ENCODE measurements at regions not wholly inside any gene's neighbourhood (a gene's known extent, or its start where the extent isn't known, plus 50 kb on each side); places are given as distances from the start of the nearest gene placed in this dataset.

DNA sequence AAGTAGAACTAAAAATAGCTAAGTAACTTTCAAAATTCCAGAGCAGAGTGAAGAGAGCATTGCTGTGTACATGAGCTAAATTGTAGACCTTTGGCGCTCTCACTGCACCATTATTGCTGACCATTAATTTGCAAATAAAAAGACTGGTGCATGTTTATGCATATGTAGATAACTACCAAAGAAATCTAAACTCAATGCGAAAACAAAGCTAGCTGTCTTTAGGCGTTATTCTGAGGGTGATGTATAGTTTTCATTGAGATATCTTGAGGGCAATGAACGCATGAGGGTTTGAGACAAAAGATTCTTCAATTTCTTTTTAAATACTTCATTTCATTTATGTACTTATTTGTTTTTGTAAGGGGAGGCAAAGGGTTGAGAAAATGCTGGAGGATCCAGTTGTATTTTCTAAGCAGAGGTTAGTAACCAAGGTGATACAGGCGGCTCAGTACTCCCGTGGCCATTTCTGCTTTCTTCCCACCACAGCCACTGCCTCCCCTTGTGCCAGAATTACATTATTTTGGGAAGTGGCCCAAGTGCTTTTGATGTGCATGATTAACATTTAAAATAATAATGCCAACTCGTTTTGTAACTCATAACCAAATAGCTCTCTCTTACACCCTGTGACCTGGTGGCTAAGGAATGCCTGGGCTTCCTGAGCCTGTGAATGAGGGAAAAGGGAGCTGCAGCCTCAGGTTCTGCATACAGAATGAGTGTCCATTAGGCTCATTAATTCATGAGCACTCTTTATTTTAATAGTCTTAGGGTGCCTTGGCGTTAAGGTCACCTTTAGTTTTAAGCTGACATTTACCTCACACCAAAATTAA lies 797.8 kb upstream of the GYPC start:
- DNase-seq (ENCODE audit: low read depth in 3 of 3): no peak

DNA sequence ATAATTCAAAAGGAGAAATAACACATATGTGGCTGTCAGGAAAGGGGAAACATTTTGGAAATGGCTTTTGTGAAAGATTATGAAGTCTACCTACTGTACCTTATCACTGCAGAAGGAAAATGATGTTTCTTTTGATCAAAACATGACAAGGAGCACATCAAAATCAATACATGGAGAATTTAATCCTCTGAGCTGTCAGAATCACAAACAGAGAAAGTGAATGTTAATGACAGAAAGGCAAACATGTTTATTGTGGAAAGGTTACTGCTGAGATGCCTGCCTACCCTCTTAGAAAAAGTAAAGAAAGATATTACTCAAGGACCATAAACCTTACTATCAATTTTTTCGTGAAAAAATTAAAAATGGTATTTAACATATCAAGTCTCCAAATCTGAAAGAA lies 794.5 kb upstream of the GYPC start:
- no peak for DNase-seq (ENCODE audit: low read depth in 3 of 3)

DNA sequence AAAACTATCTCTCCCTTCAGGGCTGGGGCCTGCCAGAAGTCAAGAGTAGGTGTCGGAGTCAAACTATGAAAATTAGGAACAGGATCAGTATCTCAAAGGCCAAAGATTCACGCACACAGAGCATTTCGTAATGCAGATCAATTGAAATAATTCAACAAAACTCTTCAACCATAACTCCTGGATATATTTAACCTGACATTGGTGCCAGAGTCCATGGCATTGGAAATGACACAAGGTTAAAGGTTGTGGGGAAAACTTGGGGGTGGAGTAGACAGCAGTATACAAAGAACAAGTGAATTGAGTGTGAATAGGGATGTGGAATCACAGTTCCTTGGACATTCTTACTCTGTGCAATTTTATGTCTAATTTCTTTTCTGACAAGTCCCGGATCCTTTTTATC lies 788.0 kb upstream of the GYPC start:
- no peak for DNase-seq (ENCODE audit: low read depth in 3 of 3)

DNA sequence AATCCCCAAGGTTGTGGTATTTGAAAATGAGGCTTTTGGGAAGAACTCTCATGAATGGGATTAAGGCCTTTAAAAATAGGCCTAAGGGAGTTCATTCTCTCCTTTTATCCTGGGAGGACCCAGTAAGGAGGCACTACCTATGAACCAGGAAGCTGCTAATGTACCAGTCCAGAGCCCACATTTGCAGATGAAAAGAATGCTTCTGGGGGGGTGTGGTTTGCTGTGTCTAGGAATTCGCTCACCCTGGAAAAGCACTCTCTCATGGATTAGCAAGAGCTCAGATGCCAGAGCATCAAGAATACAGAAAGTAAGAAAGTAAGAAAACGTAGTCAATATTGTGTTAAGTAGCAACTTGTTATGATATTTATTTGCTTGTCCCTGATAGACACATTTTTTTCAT lies 785.7 kb upstream of the GYPC start:
- DNase-seq (ENCODE audit: low read depth in 3 of 3): no peak

DNA sequence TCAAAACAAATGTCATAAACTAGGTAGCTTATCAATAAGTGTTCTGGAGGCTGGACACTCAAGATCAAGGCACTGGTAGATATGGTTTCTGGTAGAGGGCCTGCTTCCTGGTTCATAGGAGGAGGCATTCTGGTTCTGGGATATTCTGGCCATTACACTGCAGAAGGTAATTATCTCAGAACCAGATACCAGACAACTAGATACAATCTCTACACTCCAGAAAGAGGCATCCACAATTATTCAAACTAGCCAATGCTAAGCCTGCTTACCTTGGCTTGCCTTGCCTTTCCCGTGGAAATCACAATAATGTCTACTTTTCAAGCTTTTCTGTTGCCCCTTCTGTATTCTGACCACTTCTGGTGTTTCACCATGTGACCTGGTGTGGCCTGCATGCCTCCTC lies 785.2 kb upstream of the GYPC start:
- DNase-seq (ENCODE audit: low read depth in 3 of 3): no peak

DNA sequence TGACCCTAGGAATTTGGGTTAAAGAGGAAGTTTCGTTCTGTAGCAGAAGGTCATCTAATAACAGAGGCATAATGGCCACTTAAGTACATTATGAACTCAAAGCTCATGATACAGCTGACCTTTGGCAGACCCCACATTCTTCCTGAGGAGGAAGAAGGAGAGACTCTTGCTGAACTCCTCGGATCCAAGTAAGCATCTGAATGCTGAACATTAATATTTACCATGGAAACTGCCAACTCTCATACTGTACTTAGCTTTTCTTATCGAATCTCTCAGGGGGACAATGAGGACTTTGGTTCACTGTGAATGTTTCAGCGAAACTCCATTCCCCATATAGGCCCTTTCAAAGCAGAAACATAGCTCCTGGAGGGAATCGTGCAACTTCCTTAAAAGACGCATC lies 781.4 kb upstream of the GYPC start:
- DNase-seq (ENCODE audit: low read depth in 3 of 3): no peak

DNA sequence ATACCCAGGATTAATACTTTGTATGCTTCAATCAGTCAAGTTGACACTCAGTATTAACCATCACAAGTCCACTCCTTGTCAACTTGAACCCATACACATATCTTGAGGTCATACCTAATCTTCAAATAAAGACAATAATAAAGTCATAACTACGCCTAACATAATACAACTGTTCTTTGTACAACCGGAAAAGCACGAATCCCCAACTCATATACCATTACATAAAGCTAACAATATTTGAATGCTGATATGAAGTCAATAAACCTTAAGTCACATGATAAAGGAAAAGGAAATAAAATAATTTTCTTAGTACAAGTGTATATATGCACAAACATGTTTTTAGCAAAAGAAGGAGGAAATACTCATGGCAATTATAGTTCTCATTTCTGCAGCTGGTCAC lies 770.6 kb upstream of the GYPC start:
- DNase-seq (ENCODE audit: low read depth in 3 of 3): no peak

DNA sequence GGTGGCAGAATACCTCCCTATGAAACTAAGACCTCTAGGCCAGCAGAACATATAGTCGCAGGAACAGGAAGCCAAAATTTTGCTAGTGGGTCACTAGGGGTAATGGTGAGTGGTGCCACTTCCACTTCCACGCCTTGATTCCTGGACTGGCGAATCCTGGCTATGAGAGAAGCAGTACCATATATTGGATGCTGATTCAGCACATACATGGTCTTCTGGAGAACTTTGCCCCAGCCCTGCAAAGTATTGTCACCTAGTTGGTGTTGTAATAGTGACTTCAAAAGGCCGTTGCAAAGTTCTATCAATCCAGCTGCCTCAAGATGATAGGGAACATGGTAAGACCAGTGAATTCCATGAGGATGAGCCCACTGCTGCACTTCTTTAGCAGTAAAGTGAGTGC lies 769.8 kb upstream of the GYPC start:
- DNase-seq (ENCODE audit: low read depth in 3 of 3): no peak

DNA sequence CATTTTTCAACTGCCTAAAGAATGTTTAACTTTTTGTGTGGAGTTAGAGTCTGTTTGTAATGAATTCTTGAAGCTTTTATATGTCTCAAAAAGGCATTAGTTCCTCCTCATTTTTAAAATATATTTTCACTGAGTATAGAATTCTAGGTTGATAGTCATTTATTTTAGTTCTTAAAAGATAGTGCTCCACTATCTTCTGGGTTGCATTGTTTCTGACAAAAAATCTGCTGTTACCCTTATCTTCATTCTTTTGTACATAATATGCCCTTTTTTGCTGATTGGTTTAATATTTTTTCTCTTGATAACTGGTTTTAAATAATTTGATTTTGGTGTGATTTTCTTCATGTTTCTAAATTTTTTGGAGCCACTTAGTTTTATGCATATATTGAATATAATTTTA lies 754.7 kb upstream of the GYPC start:
- DNase-seq (ENCODE audit: low read depth in 3 of 3): no peak

DNA sequence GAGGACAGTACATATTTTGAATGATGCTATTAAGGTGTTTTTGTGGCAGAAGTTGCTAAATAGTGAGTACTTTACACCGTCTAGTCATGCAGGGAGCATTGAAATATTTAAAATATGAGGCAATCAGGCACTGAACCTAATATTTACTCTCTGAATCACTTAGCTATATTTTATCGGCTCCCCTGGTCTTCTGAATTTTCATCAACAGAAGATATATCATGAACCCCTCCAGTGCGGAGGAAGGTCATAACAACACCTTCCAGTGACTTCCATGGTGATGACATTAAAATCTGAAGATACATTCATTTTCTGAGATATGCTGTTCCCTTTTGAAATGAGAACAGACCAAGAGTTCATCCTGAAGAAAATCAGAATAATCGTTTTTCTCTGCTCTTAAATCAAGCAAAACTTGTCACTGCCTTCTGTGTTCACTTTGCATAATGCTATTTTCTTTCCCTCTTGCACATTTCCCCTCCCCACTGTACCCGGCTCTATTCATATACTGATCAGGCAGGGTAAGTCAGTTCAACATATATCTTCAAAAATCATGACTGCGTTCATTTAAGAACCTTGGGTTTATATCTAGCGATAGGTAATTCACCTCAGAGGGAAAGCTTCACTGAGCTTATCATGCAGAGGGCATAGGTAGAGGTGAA lies 729.9 kb upstream of the GYPC start:
- DNase-seq (ENCODE audit: low read depth in 3 of 3): no peak

DNA sequence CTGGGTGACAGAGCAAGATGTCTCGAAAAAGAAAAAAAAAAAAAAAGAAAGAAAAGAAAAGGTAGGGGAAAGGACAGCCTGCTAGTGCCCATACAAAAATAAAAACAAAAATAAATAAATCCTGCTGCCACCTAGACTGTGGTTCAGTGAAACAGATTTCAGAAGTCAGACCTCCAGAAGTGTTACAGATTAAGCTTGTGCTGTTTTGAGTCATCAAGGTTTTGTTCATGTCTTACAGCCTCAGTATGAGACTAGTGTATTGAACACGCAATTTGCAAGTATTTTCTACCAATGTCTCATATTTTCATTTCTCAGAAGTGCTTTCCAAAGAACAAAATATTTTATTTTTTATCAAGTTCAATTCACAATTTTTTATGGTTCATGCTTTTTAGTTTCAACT lies 720.4 kb upstream of the GYPC start:
- no peak for DNase-seq (ENCODE audit: low read depth in 3 of 3)

DNA sequence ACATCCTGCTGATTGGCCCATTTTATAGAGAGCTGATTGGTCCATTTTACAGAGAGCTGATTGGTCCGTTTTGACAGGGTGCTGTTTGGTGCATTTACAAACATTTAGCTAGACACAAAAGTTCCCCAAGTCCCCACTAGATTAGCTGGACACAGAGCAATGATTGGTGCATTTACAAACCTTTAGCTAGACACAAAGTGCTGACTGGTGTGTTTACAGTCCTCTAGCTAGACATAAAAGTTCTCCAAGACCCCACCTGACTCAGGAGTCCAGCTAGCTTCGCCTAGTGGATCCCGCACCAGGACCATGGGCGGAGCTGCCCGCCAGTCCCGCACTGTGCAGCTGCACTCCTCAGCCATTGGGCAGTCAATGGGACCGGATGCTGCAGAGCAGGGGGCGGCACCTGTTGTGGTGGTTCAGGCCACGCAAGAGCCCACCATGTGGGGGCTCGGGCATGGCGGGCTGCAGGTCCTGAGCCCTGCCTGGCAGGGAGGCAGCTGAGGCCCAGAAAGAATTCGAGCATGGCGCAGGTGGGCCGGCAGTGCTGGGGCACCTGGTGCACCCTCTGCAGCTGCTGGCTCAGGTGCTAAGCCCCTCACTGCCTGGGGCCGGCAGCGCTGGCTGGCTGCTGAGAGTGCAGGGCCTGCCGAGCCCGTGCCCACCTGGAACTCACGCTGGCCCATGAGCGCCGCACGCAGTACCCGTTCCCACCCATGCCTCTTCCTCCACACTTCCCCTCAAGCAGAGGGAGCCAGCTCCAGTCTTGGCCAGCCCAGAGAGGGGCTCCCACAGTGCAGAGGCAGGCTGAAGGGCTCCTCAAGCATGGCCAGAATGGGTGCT lies 713.2 kb upstream of the GYPC start:
- DNase-seq (ENCODE audit: low read depth in 3 of 3): no peak

DNA sequence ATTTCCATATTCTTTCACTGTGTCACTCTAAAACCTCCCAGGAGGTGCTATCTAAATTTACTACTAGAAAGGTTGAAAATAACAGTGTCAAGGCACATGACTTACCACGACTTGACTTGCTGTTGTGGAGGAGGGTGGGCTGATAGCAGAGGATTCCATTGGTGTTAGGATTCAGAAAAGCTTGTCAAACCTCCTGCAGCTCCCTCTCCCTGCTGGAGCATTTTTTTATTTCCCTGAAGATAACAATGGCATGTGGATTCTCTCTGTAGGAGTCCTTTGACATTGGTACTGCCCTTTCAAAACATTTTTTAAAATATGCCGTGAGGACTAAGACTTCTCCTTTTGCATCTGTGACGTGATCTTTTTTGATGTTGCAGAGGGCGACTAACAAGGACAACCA lies 696.9 kb upstream of the GYPC start:
- no peak for DNase-seq (ENCODE audit: low read depth in 3 of 3)

DNA sequence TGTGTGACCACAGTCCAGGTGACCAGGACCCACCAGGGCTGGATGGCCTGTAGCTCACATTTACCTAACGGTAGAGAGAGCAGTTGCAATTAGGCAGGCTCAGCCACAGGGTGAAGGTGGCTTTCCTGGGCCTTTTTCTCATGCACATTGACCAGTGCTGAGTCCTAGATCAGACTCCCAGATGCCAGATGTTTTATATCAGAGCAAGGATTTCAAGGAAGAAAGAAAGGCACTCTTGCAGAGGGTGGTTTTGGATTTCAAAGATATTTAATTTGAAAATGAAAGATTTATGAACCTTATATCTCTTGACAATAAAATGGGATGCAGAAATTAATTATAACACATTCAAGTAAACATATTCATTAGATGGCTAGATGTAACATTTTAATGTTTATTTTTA lies 694.2 kb upstream of the GYPC start:
- DNase-seq (ENCODE audit: low read depth in 3 of 3): no peak

DNA sequence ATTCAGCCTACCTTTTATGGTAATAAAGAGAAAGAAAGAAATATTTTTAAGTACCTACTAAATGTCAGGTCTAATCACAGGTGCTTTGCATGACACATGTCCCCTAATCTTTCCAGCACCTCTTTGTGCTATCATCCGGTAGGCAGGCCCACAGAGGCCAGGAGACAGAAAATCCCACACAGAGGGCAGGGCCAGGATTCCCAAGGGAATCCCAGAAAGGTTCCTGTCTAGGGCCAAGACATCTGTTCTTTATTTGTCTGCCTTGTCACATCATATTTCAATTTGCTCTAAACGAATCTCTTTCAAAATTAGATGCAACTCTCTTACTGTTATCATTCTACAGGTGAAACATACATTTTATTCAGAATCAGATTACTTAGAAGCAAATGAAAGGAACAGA lies 676.1 kb upstream of the GYPC start:
- no peak for DNase-seq (ENCODE audit: low read depth in 3 of 3)

DNA sequence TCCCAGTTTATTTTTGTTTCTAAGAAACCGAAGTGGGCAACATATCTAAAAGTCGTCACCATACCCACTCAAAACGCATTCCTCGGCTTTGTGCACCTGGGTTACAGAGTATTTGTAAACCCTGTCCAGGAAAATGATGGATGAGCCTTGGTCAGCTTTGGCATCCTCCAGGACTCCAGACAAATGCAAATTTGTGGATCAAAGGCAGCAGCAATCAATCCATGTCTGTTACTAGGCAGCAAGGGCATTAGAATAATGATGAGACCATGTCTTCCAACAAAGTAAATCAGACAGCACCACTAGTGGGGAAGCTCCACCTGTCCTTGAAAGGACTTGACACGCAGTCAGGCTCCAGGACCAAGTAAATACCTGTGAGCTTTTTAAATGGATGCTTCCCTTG lies 672.6 kb upstream of the GYPC start:
- no peak for DNase-seq (ENCODE audit: low read depth in 3 of 3)

DNA sequence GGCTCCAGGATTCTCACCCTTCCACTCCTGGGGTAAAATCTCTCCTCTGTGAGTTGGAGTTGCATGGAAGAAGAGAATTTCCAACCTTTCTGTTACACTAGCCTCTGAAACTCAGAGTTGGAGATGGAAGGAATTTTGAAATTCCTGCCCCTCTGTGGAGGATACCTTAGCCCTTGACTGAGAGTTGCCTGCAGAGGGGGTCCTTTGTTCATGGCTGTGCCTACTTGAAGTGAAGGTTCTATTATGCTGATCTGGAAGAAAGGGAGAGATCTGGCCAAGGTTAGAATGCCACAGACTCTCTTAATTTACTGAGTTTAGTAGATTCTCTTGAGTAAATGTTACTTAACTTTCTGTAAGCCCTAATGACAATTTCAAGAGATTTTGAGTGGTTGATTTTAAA lies 626.6 kb upstream of the GYPC start:
- no peak for DNase-seq (ENCODE audit: low read depth in 3 of 3)

DNA sequence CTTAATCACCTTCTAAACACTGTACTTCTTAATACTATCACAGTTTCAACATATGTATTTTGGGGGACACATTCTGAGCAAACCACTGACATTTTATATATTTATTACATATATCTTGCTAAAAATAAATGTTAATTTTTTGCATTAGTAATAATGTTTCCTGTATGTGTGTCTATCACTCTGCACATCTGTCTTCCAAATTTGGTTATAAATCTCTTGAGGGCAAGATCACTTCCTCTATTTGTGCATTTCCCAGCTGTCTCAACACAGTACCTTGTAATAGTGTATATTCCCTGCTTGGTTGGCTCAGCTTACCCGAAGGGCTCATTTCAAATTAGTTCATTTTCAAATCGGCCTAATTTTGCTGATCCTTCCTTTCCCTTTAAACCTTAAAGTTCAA lies 617.1 kb upstream of the GYPC start:
- DNase-seq (ENCODE audit: low read depth in 3 of 3): no peak

DNA sequence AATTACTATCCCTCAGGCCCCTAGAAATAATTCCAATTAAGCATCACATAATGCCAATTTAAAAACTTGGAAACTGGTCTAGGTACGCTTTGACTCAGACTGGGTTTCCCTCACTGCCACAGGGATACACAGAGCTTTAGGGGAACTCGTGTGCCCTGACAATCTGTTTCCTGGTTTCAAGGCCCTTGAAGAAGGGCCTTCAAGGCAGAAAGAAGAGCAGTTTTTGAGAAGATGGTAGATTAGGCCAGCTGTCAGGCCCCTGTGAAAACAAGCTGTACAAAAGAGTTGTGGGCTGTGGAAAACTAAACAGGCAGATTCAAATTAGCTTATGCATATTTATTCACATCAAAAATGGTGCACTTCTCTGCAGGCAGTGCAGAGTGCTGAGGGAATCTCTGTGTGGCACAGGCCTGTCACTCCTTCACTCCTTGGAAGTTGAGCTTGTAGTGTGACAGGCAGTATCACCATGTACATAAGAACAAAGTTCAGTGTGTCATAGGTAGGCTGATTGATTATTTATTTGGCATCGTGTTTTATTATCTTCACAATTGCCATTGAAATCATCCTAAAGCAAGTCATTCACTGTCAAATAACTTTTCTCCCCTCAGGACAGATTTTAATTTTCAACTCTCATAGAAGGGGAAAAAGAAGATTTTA lies 614.4 kb upstream of the GYPC start:
- no peak for DNase-seq (ENCODE audit: low read depth in 3 of 3)

DNA sequence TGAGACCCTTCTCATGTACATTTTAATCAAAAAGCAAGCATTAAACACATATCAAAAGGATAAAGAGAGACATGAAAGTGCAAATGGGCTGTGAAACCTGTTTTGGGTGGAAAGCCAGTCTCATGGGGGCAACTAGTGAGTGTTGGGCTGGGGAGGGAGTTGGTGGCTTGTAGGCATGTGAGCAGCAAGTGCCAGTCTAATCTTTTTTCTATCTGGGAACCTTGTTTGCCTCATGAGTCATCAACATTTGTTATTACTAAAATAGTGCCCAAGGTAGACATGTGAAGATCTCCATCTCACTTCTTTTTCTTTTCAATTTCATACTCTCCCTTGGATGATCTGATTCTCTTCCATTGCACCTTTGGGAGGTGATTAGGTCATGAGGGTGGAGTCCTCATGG lies 613.9 kb upstream of the GYPC start:
- no peak for DNase-seq (ENCODE audit: low read depth in 3 of 3)

DNA sequence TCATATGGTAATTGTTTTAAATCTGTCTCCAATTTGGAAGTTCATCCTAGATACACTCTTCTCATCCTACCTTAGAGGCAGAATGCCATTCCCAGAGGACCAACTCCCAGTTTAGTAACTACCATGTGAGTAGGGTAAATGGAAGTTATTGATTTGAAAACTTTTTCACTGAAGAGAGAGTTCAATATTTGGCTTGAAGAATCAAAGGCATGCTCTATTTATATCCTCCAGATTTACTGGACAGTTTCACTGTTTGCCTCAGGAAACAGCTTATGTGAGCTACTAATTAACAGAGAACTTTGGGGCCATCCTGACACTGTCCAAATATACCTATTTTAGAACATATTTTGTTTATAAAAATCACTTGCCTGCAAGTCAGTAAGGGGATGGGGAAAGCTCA lies 607.2 kb upstream of the GYPC start:
- no peak for DNase-seq (ENCODE audit: low read depth in 3 of 3)

DNA sequence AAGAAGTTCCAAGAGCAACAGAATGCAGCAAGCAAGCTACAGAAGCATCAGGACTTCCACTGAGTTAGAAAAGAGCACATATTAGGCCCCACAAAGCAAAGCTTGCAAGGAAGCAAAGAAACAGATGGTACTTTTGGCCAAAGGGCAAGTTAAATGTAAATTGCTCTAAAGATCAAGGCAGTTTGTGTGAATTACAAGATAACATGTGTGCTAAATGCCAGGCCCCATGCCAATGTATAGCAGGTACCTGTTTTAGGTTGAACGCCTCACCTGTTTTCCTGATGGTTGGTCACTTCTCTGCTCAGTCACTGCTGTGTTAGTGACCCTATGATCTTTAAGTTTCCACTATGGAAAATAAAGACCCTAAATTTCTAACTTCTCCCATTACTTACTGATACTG lies 606.5 kb upstream of the GYPC start:
- no peak for DNase-seq (ENCODE audit: low read depth in 3 of 3)
